Astrocyte of the spinal cord (primary cell): ENCODE measurements at regions not wholly inside any gene's neighbourhood (a gene's known extent, or its start where the extent isn't known, plus 50 kb on each side); places are given as distances from the start of the nearest gene placed in this dataset.

Experiments
- DNase-seq: peaks from one replicate; pipeline ENCODE4 v3.0.0; 2011; ENCODE audit warnings: low read depth, low spot score
- H3K4me3 ChIP-seq: 2 replicates; pipeline ENCODE4 v1.5.1; 2011; ENCODE audit warnings: low read depth, mild to moderate bottlenecking, low read length, moderate library complexity
- in situ Hi-C: cut with HindIII; loops from 2 replicates; pipeline ENCODE4 v1.10.0; 2017; ENCODE audit warnings: low sequenced_read_pairs
- TF ChIP-seq, protein P1 (sequence below): IDR thresholded peaks from 2 replicates; pipeline ENCODE4 v1.5.1; 2012; ENCODE audit warnings: low read depth, mild to moderate bottlenecking, low read length, inconsistent platforms

DNA sequence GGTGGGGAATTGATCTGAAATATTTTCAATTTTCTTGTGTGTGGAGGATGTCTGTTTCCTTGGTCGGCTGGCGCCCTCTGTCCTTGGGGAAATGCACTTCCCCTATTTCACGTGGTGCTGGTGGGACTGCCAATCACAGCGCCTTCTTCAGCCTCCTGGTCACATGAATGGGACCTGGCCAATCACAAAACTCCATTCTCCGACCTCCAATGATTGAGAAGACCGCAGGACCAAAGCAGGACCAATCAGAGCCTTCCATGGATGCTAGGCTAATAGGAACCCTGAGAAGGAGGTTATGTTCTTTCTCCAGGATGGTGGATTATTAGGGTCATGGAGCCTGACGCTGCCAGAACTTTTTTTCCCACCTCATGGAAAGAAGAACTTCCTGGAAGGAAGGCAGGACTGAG, 188.7 kb downstream of the TTC8 start:
- H3K4me3 ChIP-seq: no peak overlapping the region
- peak; percentile 20 for DNase-seq
- in situ Hi-C loops: no loop called here
- TF ChIP-seq, protein P1, sequence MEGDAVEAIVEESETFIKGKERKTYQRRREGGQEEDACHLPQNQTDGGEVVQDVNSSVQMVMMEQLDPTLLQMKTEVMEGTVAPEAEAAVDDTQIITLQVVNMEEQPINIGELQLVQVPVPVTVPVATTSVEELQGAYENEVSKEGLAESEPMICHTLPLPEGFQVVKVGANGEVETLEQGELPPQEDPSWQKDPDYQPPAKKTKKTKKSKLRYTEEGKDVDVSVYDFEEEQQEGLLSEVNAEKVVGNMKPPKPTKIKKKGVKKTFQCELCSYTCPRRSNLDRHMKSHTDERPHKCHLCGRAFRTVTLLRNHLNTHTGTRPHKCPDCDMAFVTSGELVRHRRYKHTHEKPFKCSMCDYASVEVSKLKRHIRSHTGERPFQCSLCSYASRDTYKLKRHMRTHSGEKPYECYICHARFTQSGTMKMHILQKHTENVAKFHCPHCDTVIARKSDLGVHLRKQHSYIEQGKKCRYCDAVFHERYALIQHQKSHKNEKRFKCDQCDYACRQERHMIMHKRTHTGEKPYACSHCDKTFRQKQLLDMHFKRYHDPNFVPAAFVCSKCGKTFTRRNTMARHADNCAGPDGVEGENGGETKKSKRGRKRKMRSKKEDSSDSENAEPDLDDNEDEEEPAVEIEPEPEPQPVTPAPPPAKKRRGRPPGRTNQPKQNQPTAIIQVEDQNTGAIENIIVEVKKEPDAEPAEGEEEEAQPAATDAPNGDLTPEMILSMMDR: peak; percentile 46

DNA sequence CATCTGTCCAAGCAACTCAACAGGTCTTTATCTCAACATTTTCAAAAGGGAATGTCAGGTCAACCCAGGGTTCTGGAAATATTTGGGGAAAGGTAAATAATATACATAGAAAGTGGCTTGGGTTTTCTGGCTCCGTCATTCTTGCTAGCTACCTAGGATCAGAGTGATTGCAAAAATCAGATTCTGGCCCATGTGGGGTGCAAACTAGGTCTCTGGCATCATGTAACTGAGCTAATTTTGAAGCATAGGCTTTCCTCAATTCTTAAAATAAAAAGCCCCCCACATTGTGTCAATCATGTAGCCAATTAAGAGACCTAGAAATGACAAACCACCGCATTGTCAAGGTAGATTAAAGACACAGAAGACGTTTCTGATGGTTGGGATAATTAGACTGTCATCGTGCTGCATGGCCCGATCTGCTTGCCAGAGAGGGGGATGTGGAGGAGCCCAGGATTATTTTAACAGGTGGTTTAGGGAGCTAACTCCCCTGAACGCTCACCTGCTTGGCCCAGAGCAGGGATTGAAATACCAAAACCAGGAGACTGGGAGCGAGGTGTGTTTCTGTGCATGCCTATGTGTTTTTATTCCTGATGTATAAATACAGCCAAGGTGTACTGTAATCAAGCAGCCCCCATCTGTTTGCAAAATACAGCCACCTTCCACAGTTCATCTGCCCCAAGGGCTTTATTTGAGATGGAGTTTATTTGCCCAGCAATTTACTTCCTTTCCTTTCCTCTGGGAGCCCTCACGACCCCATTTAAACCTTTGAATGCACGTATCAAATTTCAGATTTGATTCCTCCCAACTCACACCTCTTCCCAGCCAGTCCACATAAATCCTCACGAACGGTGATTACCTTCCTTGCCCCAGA, 189.5 kb downstream of the TTC8 start:
- DNase-seq: no peak
- no peak overlapping the region for H3K4me3 ChIP-seq
- TF ChIP-seq, protein P1: no peak
- in situ Hi-C loops: no loop called here

DNA sequence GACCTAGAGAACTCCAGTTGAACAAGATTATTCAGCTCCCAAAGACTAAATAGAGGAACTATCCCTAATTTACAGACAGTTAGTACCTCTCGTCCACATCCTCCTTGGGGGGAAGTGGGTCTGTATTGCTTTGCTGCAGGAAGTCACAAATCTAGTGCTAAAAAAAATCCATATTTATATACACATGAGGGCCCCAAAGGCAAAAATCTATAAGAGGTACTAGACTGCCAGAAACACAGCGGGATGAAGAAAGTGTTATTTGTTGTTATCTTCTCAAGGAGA, 190.1 kb downstream of the TTC8 start:
- no peak for DNase-seq
- in situ Hi-C loops: no loop called here
- TF ChIP-seq, protein P1: no peak
- H3K4me3 ChIP-seq: no peak overlapping the region

DNA sequence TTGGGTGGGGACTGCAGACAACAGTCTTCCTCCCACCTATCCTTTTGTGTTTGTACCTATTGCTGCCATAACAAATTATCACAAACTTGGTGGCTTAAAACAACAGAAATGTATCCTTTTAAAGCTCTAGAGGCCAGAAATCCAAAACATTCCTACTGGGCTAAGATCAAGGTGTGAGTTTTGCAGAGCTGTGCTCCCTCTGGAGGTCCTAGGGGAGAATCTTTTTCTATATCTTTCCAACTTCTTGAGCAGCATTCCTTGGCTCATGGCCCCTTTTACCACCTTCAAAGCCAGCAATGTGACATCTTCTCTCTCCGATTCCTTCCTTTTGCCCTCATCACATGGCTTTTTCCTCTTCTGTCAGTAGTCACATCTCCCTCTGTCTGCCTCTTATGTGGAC, 190.6 kb downstream of the TTC8 start:
- no peak for DNase-seq
- H3K4me3 ChIP-seq: no peak overlapping the region
- TF ChIP-seq, protein P1: peak; percentile 21
- in situ Hi-C loops: no loop called here

DNA sequence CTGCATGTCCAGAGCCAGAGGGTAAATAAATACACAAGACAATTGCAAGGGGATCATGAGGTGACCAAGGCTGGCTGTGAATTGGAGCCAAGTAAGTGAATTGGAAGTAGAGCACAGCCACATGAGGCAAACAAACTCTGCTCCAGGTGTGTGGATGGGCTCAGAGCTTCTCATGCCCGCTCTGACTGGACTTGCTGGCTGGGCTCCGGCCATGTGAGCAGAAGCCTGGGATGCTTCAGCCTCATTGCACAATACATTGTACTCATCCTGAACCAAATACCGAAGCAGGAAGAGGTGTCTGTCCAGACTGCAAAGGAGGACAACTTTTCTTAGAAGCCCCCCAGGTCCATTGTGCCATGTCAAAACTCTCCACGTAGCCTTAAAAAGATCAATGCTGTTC, 193.0 kb downstream of the TTC8 start:
- TF ChIP-seq, protein P1: no peak
- no peak for DNase-seq
- in situ Hi-C loops: no loop called here
- no peak overlapping the region for H3K4me3 ChIP-seq

DNA sequence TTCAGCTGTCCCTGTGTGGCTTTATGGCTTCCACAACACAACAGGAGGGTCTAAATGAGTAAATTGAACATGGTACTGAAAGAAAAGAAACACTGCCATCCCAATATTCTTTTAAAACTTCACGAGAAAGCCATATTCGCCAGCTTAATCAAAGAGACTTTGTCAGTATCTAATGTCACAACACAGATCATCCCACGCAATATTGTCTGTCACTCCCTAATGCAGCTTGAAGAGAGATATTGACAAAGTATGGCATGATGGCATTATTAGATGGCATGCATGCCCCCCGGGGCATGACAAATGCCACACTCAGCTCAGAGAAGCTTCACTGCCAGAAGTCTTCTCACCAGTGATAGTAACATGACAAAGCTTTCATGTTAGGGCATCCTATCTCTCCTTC, 197.8 kb downstream of the TTC8 start:
- TF ChIP-seq, protein P1: no peak
- H3K4me3 ChIP-seq: no peak overlapping the region
- DNase-seq: no peak
- in situ Hi-C loops: no loop called here

DNA sequence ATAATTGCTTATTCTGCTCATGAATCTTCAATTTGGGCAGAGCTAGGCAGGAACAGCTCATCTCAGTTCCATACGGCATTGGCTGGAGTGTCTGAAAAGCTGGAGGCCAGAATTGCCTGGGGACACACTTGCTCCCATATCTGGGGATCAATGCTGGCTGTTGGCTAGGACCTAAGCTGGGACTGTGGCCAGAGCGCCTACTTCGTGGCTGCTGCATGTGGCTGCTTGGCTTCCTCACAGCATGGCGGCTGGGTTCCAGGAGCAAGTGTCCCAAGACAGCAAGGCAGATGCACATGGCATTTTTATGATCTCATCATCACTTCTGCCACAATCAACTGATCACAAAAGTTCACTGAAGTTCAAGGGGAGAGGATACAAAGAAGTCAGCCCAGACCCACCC, 200.2 kb downstream of the TTC8 start:
- DNase-seq: no peak
- in situ Hi-C loops: no loop called here
- no peak overlapping the region for H3K4me3 ChIP-seq
- TF ChIP-seq, protein P1: no peak
